ENCODE measurements at regions not wholly inside any gene's neighbourhood (a gene's known extent, or its start where the extent isn't known, plus 50 kb on each side); places are given as distances from the start of the nearest gene placed in this dataset.

- TF ChIP-seq, protein P1, sequence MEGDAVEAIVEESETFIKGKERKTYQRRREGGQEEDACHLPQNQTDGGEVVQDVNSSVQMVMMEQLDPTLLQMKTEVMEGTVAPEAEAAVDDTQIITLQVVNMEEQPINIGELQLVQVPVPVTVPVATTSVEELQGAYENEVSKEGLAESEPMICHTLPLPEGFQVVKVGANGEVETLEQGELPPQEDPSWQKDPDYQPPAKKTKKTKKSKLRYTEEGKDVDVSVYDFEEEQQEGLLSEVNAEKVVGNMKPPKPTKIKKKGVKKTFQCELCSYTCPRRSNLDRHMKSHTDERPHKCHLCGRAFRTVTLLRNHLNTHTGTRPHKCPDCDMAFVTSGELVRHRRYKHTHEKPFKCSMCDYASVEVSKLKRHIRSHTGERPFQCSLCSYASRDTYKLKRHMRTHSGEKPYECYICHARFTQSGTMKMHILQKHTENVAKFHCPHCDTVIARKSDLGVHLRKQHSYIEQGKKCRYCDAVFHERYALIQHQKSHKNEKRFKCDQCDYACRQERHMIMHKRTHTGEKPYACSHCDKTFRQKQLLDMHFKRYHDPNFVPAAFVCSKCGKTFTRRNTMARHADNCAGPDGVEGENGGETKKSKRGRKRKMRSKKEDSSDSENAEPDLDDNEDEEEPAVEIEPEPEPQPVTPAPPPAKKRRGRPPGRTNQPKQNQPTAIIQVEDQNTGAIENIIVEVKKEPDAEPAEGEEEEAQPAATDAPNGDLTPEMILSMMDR (IDR thresholded peaks at IDR 0.05; ENCODE audit: borderline replicate concordance, control extremely low read depth, extremely low read depth, insufficient read depth, missing control alignments), result no peak
- no peak for DNase-seq (ENCODE audit: low spot score)
- in situ Hi-C loops (cut with MboI; ENCODE audit: low sequenced_read_pairs, unreplicated experiment), result no loop called here
Observed at GRCh38 chr16:77488652-77489051, 53.8 kb upstream of the ADAMTS18 start.

DNA sequence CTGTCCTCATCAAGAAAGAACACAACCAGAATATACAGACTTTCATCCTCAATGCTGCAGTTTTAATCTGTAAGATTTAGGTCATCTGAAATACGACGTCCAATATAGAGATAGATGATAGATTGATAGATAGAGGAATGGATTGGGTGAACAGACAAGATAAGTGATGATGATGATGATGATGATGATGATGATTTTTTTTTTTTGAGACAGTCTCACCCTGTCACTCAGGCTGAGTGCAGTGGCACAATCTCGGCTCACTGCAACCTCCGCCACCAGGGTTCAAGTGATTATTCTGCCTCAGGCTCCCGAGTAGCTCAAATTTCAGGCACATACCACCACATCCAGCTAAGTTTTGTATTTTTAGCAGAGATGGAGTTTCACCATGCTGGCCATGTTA lies 56.3 kb upstream of the ADAMTS18 start:
- in situ Hi-C loops (cut with MboI; ENCODE audit: low sequenced_read_pairs, unreplicated experiment), result no loop called here
- DNase-seq (ENCODE audit: low spot score), result no peak
- TF ChIP-seq, protein P1 (IDR thresholded peaks at IDR 0.05; ENCODE audit: borderline replicate concordance, control extremely low read depth, extremely low read depth, insufficient read depth, missing control alignments), result no peak

GRCh38 chr16:77496934-77497333 lies 62.1 kb upstream of the ADAMTS18 start:
- DNase-seq (ENCODE audit: low spot score), result no peak
- in situ Hi-C loops (cut with MboI; ENCODE audit: low sequenced_read_pairs, unreplicated experiment), result no loop called here
- TF ChIP-seq, protein P1 (IDR thresholded peaks at IDR 0.05; ENCODE audit: borderline replicate concordance, control extremely low read depth, extremely low read depth, insufficient read depth, missing control alignments), result no peak

GRCh38 chr16:77499373-77500285 lies 64.8 kb upstream of the ADAMTS18 start:
- DNase-seq (ENCODE audit: low spot score), result no peak
- in situ Hi-C loops (cut with MboI; ENCODE audit: low sequenced_read_pairs, unreplicated experiment), result no loop called here
- TF ChIP-seq, protein P1 (IDR thresholded peaks at IDR 0.05; ENCODE audit: borderline replicate concordance, control extremely low read depth, extremely low read depth, insufficient read depth, missing control alignments), result no peak

DNA sequence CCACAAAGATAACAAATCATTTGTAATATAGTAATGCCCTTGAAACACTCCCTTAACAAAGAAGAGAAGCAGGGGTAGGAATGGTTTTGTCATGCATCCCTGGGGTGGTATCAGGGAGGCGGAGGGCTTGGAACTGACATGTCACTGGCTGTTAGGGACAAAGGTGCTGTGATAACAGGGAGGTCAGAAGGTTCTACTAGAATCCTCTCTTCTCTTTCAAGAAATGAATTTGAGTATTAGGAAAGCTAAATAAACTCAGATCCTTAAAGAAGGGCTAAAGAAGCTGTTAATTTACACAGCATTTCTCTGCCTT lies 65.4 kb upstream of the ADAMTS18 start:
- in situ Hi-C loops (cut with MboI; ENCODE audit: low sequenced_read_pairs, unreplicated experiment), result no loop called here
- TF ChIP-seq, protein P1 (IDR thresholded peaks at IDR 0.05; ENCODE audit: borderline replicate concordance, control extremely low read depth, extremely low read depth, insufficient read depth, missing control alignments), result no peak
- DNase-seq (ENCODE audit: low spot score), result no peak

GRCh38 chr16:77500934-77501664 lies 66.3 kb upstream of the ADAMTS18 start:
- DNase-seq (ENCODE audit: low spot score), result no peak
- in situ Hi-C loops (cut with MboI; ENCODE audit: low sequenced_read_pairs, unreplicated experiment), result no loop called here
- TF ChIP-seq, protein P1 (IDR thresholded peaks at IDR 0.05; ENCODE audit: borderline replicate concordance, control extremely low read depth, extremely low read depth, insufficient read depth, missing control alignments), result no peak

All from GM13976 (cell line).